Coronary artery (tissue), 2 donors: ENCODE measurements at regions not wholly inside any gene's neighbourhood (a gene's known extent, or its start where the extent isn't known, plus 50 kb on each side); places are given as distances from the start of the nearest gene placed in this dataset.

Experiments used
- DNase-seq: peaks from one replicate; pipeline ENCODE4 v3.0.0-alpha.2; 2017; ENCODE audit warnings: low spot score
- H3K27ac ChIP-seq, 2 donors: fragments of 200-600 bp; sonication (generic); one replicate each; pipeline ENCODE4 v1.5.1; 2016 to 2019
- H3K4me3 ChIP-seq: fragments of 200-600 bp; sonication (generic); 2 replicates; pipeline ENCODE4 v1.5.1; 2016; ENCODE audit warnings: mild to moderate bottlenecking, moderate library complexity
- TF ChIP-seq, protein P1 (sequence below): fragments of 200-600 bp; sonication (generic); IDR thresholded peaks from one replicate; pipeline ENCODE4 v1.5.1; 2019; ENCODE audit warnings: antibody characterized with exemption

DNA sequence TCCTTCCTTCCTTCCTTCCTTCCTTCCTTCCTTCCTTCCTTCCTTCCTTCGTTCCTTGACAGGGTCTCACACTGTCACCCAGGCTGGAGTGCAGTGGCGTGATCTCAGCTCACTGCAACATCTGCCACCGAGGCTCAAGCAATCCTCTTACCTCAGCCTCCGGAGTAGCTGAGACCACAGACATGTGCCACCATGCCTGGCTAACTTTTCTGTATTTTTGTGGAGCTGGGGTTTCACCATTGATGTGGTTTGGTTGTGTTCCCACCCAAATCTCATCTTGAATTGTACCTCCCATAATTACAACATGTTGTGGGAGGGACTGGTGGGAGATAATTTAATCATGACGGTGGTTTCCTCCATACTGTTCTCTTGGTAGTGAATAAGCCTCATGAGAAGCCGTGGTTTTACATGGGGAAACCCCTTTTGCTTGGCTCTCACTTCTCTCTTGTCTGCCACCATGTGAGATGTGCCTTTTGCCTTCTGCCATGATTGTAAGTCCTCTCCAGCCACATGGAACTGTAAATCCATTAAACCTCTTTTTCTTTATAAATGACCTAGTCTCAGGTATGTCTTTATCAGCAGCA, 90.3 kb upstream of the MPHOSPH6 start:
- TF ChIP-seq, protein P1, sequence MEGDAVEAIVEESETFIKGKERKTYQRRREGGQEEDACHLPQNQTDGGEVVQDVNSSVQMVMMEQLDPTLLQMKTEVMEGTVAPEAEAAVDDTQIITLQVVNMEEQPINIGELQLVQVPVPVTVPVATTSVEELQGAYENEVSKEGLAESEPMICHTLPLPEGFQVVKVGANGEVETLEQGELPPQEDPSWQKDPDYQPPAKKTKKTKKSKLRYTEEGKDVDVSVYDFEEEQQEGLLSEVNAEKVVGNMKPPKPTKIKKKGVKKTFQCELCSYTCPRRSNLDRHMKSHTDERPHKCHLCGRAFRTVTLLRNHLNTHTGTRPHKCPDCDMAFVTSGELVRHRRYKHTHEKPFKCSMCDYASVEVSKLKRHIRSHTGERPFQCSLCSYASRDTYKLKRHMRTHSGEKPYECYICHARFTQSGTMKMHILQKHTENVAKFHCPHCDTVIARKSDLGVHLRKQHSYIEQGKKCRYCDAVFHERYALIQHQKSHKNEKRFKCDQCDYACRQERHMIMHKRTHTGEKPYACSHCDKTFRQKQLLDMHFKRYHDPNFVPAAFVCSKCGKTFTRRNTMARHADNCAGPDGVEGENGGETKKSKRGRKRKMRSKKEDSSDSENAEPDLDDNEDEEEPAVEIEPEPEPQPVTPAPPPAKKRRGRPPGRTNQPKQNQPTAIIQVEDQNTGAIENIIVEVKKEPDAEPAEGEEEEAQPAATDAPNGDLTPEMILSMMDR = no peak

DNA sequence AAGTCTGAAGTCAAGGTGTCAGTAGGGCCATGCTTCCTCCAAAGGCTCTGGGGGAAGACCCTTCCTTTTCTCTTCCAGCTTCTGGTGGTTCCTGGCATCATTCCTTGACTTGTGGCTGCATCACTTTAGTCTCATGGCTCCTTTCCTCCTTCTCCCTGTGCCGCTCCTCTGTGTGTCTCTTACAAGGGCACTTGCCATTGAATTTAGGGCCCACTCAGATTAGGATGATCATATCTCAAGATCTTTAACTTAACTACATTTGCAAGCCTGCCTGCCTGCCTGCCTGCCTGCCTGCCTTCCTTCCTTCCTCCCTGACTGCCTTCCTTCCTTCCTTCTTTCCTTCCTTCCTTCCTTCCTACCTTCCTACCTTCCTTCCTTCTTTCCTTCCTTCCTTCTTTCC, 89.7 kb upstream of the MPHOSPH6 start:
- no peak overlapping the region for H3K27ac ChIP-seq
- no peak overlapping the region for H3K4me3 ChIP-seq
- DNase-seq = no peak
- TF ChIP-seq, protein P1 = no peak

More for the DNA sequence above, 90.3 kb upstream of the MPHOSPH6 start:
- no peak overlapping the region for H3K4me3 ChIP-seq
- no peak for DNase-seq
- no peak overlapping the region for H3K27ac ChIP-seq

DNA sequence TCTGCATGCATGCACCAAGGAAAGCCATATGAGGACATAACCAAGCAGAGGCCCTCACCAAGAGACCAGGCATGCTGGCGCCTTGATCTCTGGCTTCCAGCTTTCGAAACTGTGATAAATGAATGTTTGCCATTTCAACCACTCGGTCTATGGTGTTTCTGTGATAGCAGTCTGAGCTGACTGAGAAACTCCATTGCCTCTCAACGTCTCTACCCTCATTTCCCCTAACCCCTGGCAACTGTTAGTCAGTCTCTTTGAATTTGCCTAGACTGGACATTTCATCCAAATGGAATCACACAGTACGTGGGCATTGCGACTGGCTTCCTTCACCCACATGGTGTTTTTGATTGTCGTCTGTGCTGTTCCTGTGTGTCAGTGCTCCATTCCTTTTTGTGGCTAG, 88.0 kb upstream of the MPHOSPH6 start:
- TF ChIP-seq, protein P1 = no peak

DNA sequence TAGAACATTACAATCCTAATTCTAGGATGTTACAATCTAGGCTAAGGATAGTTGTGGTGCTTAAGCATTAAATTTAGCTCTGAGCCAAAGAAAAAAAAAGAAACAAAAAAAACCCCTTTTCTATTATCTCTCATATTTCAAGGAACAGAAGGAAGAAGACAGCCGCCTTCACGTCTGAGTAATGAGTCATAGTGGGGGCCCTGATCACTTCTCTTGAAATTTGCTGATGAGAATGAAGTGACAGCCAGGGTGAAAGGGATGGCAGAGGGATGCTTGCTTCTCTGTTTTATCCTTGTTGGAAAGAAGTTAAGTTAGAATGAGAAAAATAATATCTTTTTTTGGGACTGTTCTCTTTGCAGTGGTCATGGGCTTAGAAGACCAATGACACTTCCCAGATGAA, 82.6 kb upstream of the MPHOSPH6 start:
- Histone ChIP-seq H3K27ac (no peak overlapping the region), H3K4me3 (no peak overlapping the region)
- TF ChIP-seq, protein P1 = no peak
- DNase-seq = no peak

More for the DNA sequence above, 88.0 kb upstream of the MPHOSPH6 start:
- Histone ChIP-seq H3K4me3 (no peak overlapping the region), H3K27ac (no peak overlapping the region)
- DNase-seq = no peak

DNA sequence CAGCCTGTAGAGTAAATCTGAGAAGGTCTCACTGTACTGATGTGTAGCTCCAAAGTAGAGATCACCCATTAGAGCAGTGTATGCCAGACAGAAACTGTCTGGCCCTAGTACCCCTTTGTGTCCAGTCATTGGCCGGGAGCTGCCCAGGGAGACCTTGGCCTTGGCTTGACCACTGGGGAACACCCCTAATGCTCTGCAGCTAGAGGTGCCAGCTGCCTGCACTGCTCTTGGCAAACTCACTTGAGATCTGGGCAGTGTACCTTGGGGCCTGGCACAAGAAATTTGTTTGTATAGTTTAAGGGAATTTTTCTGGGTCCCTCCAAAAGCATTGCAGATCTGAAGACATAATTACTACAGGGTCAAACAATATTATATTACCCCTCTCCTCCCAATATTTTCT, 78.7 kb upstream of the MPHOSPH6 start:
- TF ChIP-seq, protein P1 = no peak
- H3K4me3 ChIP-seq = no peak overlapping the region
- no peak for DNase-seq

DNA sequence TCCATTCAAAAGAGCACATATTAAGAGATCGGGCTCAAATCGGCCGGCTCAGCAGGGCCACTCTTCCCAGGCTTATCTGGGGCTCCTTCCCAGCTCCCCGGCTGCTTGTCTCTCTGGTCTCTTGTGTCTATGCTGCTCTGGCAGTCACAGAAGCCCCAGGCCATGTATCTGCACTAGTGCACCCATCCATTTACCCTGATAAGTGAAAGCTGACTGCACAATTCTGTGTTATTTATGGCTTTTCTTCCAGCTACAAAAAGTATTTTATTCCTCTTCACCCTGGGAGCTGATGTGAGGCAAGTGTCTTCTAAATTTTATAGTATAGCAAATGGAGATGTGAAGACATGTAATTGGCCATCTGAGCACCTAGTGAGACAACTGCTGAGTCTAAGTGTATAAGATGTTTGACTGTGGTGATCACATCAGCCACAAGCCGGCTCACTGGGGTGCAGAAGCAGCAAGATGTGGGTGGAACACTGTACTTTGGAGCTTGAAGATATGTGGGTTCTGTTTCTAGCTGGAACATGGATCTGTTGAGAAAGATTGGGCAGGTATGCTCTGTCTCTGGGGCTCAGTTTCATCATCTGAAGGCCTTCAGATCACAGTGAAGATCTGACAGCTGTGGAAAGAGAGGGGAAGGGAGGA, 78.1 kb upstream of the MPHOSPH6 start:
- TF ChIP-seq, protein P1 = no peak
- DNase-seq = no peak
- H3K27ac ChIP-seq = no peak overlapping the region

More for the DNA sequence above, 78.7 kb upstream of the MPHOSPH6 start:
- no peak overlapping the region for H3K27ac ChIP-seq

DNA sequence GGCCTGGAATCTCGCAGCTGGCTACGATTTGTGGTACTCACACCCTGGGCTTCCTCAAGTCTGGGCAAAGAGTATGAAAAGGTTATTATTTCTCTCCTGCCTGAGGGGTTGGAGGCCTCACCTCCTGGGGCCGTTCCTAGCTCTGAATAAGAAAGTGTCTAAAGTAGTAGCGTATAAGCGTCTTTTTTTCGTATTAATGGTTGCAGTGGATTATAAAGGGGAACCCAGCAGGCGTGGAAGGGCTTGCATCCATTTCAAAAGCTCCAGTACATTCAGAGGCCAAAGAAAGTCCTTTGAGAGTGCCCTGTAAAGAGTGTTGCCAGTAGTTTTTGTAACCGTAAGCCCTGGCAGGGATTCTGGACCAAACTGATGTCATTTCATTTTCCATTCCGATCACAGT, 72.2 kb upstream of the MPHOSPH6 start:
- Histone ChIP-seq H3K27ac (no peak overlapping the region), H3K4me3 (no peak overlapping the region)
- TF ChIP-seq, protein P1 = no peak
- no peak for DNase-seq

More for the DNA sequence above, 78.1 kb upstream of the MPHOSPH6 start:
- H3K4me3 ChIP-seq = no peak overlapping the region
